ENCODE measurements at regions not wholly inside any gene's neighbourhood (a gene's known extent, or its start where the extent isn't known, plus 50 kb on each side); places are given as distances from the start of the nearest gene placed in this dataset.

DNA sequence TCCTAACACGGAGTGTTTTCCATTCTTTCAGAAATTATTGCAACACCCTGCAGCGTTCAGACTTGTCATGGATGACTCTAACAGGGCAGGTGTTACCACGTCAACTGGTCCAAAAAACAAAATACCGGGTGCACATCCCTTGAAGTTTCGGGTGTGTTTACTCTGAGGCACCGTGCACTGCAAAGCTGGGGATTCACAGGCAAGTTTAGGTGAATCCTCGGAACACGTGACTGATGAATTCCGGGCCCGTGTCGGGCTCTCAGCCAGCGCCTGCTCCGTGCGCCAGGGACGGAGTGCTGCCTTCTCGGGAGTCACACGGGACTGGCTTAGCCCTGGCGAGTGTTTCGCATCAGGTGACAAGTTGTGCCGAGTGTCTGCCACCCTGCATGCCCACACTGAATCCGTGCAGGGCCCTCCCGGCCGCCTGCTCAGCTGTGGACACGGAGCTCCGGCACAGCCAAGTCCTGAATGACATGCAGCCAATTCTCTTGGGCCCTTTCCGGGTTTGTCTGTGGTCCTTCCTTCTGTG, 66.0 kb upstream of the IRX4 start:
- Histone ChIP-seq H3K4me3 (no peak overlapping the region), H3K27ac (no peak overlapping the region), H3K4me1 (no peaks in the 10 kb centered on the region), H3K36me3 (no peaks in the 10 kb centered on the region), H3K27me3 (no peaks in the 10 kb centered on the region), H3K9me3 (no peaks in the 10 kb centered on the region)
- 70 to 78% methylated on average over 16 to 21 of the region's 26 CpGs for WGBS, 2 donors
- DNase-seq (ENCODE audit: low spot score in 2 of 2), result no peak
- TF ChIP-seq POLR2A (IDR thresholded peaks at IDR 0.05) (no peak), EP300 (IDR thresholded peaks at IDR 0.05) (no peak)
- TF ChIP-seq, protein P1, sequence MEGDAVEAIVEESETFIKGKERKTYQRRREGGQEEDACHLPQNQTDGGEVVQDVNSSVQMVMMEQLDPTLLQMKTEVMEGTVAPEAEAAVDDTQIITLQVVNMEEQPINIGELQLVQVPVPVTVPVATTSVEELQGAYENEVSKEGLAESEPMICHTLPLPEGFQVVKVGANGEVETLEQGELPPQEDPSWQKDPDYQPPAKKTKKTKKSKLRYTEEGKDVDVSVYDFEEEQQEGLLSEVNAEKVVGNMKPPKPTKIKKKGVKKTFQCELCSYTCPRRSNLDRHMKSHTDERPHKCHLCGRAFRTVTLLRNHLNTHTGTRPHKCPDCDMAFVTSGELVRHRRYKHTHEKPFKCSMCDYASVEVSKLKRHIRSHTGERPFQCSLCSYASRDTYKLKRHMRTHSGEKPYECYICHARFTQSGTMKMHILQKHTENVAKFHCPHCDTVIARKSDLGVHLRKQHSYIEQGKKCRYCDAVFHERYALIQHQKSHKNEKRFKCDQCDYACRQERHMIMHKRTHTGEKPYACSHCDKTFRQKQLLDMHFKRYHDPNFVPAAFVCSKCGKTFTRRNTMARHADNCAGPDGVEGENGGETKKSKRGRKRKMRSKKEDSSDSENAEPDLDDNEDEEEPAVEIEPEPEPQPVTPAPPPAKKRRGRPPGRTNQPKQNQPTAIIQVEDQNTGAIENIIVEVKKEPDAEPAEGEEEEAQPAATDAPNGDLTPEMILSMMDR (IDR thresholded peaks at IDR 0.05), result no peak

DNA sequence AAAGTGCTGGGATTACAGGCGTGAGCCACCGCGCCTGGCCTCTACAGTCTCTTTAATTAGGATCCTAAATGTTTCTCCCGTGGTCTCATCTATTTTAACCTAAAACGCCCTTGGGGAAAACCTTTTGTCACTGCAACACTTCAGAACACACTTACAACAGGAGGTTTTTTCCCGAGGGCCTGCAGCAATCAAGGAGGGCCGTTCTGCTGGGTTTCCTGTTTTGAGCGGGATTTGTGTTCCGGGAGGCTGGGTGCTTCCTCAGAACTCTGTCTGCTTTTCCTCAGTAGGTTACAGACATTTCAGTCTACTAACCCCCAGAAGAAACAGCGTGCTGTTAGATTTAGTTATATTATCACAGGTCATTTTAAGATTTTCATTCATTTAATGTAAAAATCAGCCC, 65.4 kb upstream of the IRX4 start:
- no peak overlapping the region for H3K4me3 ChIP-seq
- H3K4me1 ChIP-seq, result no peaks in the 10 kb centered on the region
- no peaks in the 10 kb centered on the region for H3K9me3 ChIP-seq
- no peak for DNase-seq (ENCODE audit: low spot score in 2 of 2)
- H3K36me3 ChIP-seq, result no peaks in the 10 kb centered on the region
- no peaks in the 10 kb centered on the region for H3K27me3 ChIP-seq
- H3K27ac ChIP-seq, result no peak overlapping the region
- 49 to 60% methylated on average over 10 of the region's 10 CpGs for WGBS, 2 donors
- TF ChIP-seq EP300 (IDR thresholded peaks at IDR 0.05) (no peak), POLR2A (IDR thresholded peaks at IDR 0.05) (no peak)
- TF ChIP-seq, protein P1 (IDR thresholded peaks at IDR 0.05), result no peak

DNA sequence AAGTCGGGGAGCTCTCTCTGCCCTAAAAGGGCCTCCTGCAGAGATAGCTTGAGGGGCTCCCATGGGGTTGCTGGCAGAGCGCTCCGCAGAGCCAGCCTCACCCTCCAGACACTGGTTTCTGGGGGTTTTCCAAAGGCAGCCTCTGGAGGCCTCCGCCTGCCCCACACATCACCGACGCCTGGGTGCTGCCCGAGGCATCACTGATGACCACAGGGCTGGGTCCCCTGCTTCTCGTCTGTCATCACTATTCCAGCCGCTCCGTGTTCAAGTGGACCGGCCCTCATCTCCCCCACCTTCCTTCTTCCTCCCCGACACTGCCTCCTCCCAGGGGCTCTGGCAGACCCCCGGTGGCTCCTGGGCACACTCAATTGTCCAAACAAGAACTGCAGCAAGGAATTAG, 64.1 kb upstream of the IRX4 start:
- H3K4me3 ChIP-seq, result no peak overlapping the region
- H3K27ac ChIP-seq, result no peak overlapping the region
- 60 to 72% methylated on average over 13 of the region's 13 CpGs for WGBS, 2 donors
- no peaks in the 10 kb centered on the region for H3K27me3 ChIP-seq
- DNase-seq (ENCODE audit: low spot score in 2 of 2), result no peak
- no peaks in the 10 kb centered on the region for H3K9me3 ChIP-seq
- H3K4me1 ChIP-seq, result no peaks in the 10 kb centered on the region
- TF ChIP-seq POLR2A (IDR thresholded peaks at IDR 0.05), result no peak
- TF ChIP-seq, protein P1 (IDR thresholded peaks at IDR 0.05), result no peak
- no peak for TF ChIP-seq EP300 (IDR thresholded peaks at IDR 0.05)
- H3K36me3 ChIP-seq, result no peaks in the 10 kb centered on the region

DNA sequence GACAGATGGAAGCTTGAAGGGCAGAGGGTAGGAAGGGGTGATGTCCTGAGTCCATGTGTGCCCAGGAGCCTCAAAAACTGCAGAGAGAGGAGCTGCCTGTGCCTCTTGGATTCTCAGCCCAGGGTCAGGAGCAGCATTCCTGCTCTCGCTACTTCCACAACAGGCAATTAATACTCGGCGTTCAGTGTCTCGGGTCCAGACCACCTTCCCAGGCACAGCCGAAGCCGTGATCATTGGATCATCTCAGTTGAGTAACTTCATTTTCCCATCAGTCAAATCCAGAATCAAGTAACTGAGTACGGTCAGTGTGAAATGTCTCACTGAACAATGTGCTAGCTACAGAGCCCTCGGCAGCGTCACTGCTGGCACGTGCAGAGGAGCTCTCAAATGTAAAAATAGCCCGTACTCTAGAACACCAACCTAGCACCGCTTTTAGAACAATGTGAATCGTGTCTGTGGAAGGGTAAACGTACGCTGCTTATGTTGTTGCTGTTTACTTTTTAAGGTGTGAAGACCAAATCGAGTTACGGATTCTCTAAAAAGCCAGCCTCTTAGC, 63.5 kb upstream of the IRX4 start:
- no peak overlapping the region for H3K4me3 ChIP-seq
- no peak for DNase-seq (ENCODE audit: low spot score in 2 of 2)
- H3K27me3 ChIP-seq, result no peaks in the 10 kb centered on the region
- H3K4me1 ChIP-seq, result no peaks in the 10 kb centered on the region
- no peak overlapping the region for H3K27ac ChIP-seq
- TF ChIP-seq EP300 (IDR thresholded peaks at IDR 0.05) (no peak), POLR2A (IDR thresholded peaks at IDR 0.05) (no peak)
- TF ChIP-seq, protein P1 (IDR thresholded peaks at IDR 0.05), result no peak
- WGBS, 2 donors, result 76 to 84% methylated on average over 17 of the region's 17 CpGs
- no peaks in the 10 kb centered on the region for H3K9me3 ChIP-seq
- H3K36me3 ChIP-seq, result no peaks in the 10 kb centered on the region

DNA sequence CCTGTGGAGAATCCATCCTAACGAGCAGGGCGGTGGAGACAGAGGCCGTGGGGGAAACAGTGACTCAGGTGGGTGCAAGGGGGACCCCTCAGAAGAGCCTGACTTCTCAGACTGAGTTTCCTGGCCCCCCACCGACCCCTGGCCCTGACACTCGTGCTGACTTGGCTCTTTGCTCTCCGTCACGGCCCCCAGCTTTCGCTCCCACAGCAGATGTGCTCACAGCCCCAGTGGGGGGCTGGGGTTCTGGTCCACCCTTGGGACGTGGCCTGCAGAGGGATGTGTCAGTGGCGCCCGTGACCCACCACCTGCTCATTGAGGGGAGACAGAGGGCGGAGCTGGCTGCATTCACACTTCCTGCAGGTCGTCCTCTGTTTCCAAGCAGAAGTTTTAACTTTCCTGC, 62.9 kb upstream of the IRX4 start:
- 63 to 74% methylated on average over 9 to 13 of the region's 13 CpGs for WGBS, 2 donors

More for the DNA sequence above, 62.9 kb upstream of the IRX4 start:
- no peaks in the 10 kb centered on the region for H3K36me3 ChIP-seq
- no peak overlapping the region for H3K4me3 ChIP-seq
- no peak for DNase-seq (ENCODE audit: low spot score in 2 of 2)
- H3K27ac ChIP-seq, result no peak overlapping the region
- TF ChIP-seq, protein P1 (IDR thresholded peaks at IDR 0.05), result no peak
- TF ChIP-seq EP300 (IDR thresholded peaks at IDR 0.05), result no peak
- TF ChIP-seq POLR2A (IDR thresholded peaks at IDR 0.05), result no peak
- no peaks in the 10 kb centered on the region for H3K4me1 ChIP-seq
- H3K27me3 ChIP-seq, result no peaks in the 10 kb centered on the region
- H3K9me3 ChIP-seq, result no peaks in the 10 kb centered on the region
